Endodermal cell (in vitro differentiated cells): ENCODE measurements at regions not wholly inside any gene's neighbourhood (a gene's known extent, or its start where the extent isn't known, plus 50 kb on each side); places are given as distances from the start of the nearest gene placed in this dataset.

ENCODE experiments used
- DNase-seq: peaks from one replicate; pipeline ENCODE4 v3.0.0-alpha.2; 2017
- H3K27ac ChIP-seq: 2 replicates; pipeline ENCODE4 v1.5.1; 2013; ENCODE audit warnings: mild to moderate bottlenecking, low read depth, low read length, moderate library complexity
- H3K27me3 ChIP-seq: 2 replicates; pipeline ENCODE4 v1.6.1; 2013; ENCODE audit warnings: mild to moderate bottlenecking, low read length, moderate library complexity; ENCODE audit not compliant: insufficient read depth, control insufficient read depth, poor library complexity, severe bottlenecking
- H3K36me3 ChIP-seq: 2 replicates; pipeline ENCODE4 v1.7.0; 2013; ENCODE audit warnings: mild to moderate bottlenecking, low read length, moderate library complexity; ENCODE audit not compliant: control insufficient read depth, insufficient read depth
- H3K4me1 ChIP-seq: one replicate; pipeline ENCODE4 v1.7.0; 2013; ENCODE audit warnings: low read length; ENCODE audit not compliant: control insufficient read depth, insufficient read depth
- H3K4me3 ChIP-seq: 2 replicates; pipeline ENCODE4 v1.5.1; 2013; ENCODE audit warnings: mild to moderate bottlenecking, low read length, moderate library complexity
- H3K9ac ChIP-seq: 2 replicates; pipeline ENCODE4 v1.6.1; 2013; ENCODE audit warnings: mild to moderate bottlenecking, low read length, moderate library complexity; ENCODE audit not compliant: poor library complexity, severe bottlenecking; ENCODE audit errors: extremely low read depth
- H3K9me3 ChIP-seq: 2 replicates; pipeline ENCODE4 v1.6.1; 2013; ENCODE audit warnings: mild to moderate bottlenecking, low read length, moderate library complexity; ENCODE audit not compliant: control insufficient read depth
- H3K27ac Mint-ChIP-seq: 2 replicates; pipeline ENCODE4 v1.8.0; 2020; ENCODE audit warnings: mixed read lengths
- H3K27me3 Mint-ChIP-seq: 2 replicates; pipeline ENCODE4 v1.8.0; 2021; ENCODE audit warnings: mild to moderate bottlenecking, mixed read lengths; ENCODE audit not compliant: insufficient read depth
- H3K36me3 Mint-ChIP-seq: 2 replicates; pipeline ENCODE4 v1.8.0; 2020; ENCODE audit warnings: low read depth, mixed read lengths
- H3K4me1 Mint-ChIP-seq: 2 replicates; pipeline ENCODE4 v1.8.0; 2020; ENCODE audit warnings: mixed read lengths
- H3K4me3 Mint-ChIP-seq: 2 replicates; pipeline ENCODE4 v1.8.0; 2020; ENCODE audit warnings: mild to moderate bottlenecking, moderate library complexity, mixed read lengths
- H3K9me3 Mint-ChIP-seq: 2 replicates; pipeline ENCODE4 v1.8.0; 2020; ENCODE audit warnings: mild to moderate bottlenecking, mixed read lengths
- CTCF ChIP-seq: fragments of 200-600 bp; sonication (generic); conservative IDR thresholded peaks from 2 replicates; pipeline ENCODE4 v1.5.0; 2021; ENCODE audit warnings: antibody characterized with exemption, mild to moderate bottlenecking
- WGBS, 2 experiments: methylation state at CpG; one replicate each; pipeline versions ENCODE4 v1.1.5 to v1.1.7; 2013; ENCODE audit warnings: missing lambda C conversion rate in 2 of 2, mixed read lengths in 1 of 2; ENCODE audit not compliant: insufficient coverage in 1 of 2, insufficient read length in 1 of 2; 5-methylcytosine and 5-hydroxymethylcytosine counted together

GRCh38 chr7:153581419-153581818, 470.8 kb upstream of the DPP6 start:
- H3K9me3 Mint-ChIP-seq: peaks cover 91% of the 10 kb centered on the region
- no peak overlapping the region for H3K27ac ChIP-seq
- no peak overlapping the region for H3K9ac ChIP-seq
- H3K36me3 Mint-ChIP-seq: peaks cover 1% of the 10 kb centered on the region
- no peak overlapping the region for H3K27ac Mint-ChIP-seq
- WGBS, 2 experiments: 35 to 56% methylated on average over 1 to 3 of the region's 3 CpGs
- no peak for DNase-seq
- no peak for TF ChIP-seq CTCF
- no peaks in the 10 kb centered on the region for H3K27me3 Mint-ChIP-seq
- H3K36me3 ChIP-seq: no peaks in the 10 kb centered on the region
- no peaks in the 10 kb centered on the region for H3K4me1 ChIP-seq
- H3K27me3 ChIP-seq: no peaks in the 10 kb centered on the region
- no peaks in the 10 kb centered on the region for H3K4me1 Mint-ChIP-seq
- no peak overlapping the region for H3K4me3 Mint-ChIP-seq
- no peak overlapping the region for H3K4me3 ChIP-seq
- H3K9me3 ChIP-seq: peaks cover 88% of the 10 kb centered on the region

- Mint-ChIP-seq H3K27ac (no peak overlapping the region), H3K4me3 (no peak overlapping the region), H3K4me1 (no peaks in the 10 kb centered on the region), H3K27me3 (no peaks in the 10 kb centered on the region), H3K9me3 (peaks cover 90% of the 10 kb centered on the region), H3K36me3 (peaks cover 1% of the 10 kb centered on the region)
- whole genome bisulfite sequencing, 2 experiments: 75 to 84% methylated on average over 2 to 3 of the region's 3 CpGs
- Histone ChIP-seq H3K4me3 (no peak overlapping the region), H3K9ac (no peak overlapping the region), H3K36me3 (no peaks in the 10 kb centered on the region), H3K4me1 (no peaks in the 10 kb centered on the region), H3K9me3 (peaks cover 87% of the 10 kb centered on the region), H3K27ac (no peak overlapping the region), H3K27me3 (no peaks in the 10 kb centered on the region)
- DNase-seq: no peak
- TF ChIP-seq CTCF: no peak
Measured at GRCh38 chr7:153584132-153584531, 468.1 kb upstream of the DPP6 start.

- Histone ChIP-seq H3K9me3 (peaks cover 95% of the 10 kb centered on the region), H3K4me1 (no peaks in the 10 kb centered on the region), H3K4me3 (no peak overlapping the region), H3K36me3 (no peaks in the 10 kb centered on the region), H3K9ac (no peak overlapping the region), H3K27ac (no peak overlapping the region), H3K27me3 (no peaks in the 10 kb centered on the region)
- Mint-ChIP-seq H3K9me3 (peaks cover 97% of the 10 kb centered on the region), H3K36me3 (no peaks in the 10 kb centered on the region), H3K27me3 (no peaks in the 10 kb centered on the region), H3K27ac (no peak overlapping the region), H3K4me1 (no peaks in the 10 kb centered on the region), H3K4me3 (no peak overlapping the region)
- WGBS, 2 experiments: 84% methylated on average over 4 to 5 of the region's 5 CpGs
- TF ChIP-seq CTCF: no peak
- DNase-seq: no peak
Measured at GRCh38 chr7:153588586-153588985, 463.6 kb upstream of the DPP6 start.
